ENCODE measurements at regions not wholly inside any gene's neighbourhood (a gene's known extent, or its start where the extent isn't known, plus 50 kb on each side); places are given as distances from the start of the nearest gene placed in this dataset.

GRCh38 chr2:236908439-236909192 is 177.1 kb upstream of the COPS8 start:
- no peaks in the 10 kb centered on the region for H3K9me3 ChIP-seq
- H3K4me3 ChIP-seq, result no peak overlapping the region
- intact Hi-C loops (cut with DNase I), result no loop called here
- H3K27me3 ChIP-seq, result no peaks in the 10 kb centered on the region
- 53 to 57% (median 53%) methylated on average over 16 of the region's 16 CpGs for WGBS, 3 donors
- H3K4me1 ChIP-seq (ENCODE audit: insufficient read depth), result no peaks in the 10 kb centered on the region
- no peak for DNase-seq
- TF ChIP-seq EP300 (IDR thresholded peaks at IDR 0.05) (no peak), POLR2A (IDR thresholded peaks at IDR 0.05) (no peak)
- TF ChIP-seq, protein P1, sequence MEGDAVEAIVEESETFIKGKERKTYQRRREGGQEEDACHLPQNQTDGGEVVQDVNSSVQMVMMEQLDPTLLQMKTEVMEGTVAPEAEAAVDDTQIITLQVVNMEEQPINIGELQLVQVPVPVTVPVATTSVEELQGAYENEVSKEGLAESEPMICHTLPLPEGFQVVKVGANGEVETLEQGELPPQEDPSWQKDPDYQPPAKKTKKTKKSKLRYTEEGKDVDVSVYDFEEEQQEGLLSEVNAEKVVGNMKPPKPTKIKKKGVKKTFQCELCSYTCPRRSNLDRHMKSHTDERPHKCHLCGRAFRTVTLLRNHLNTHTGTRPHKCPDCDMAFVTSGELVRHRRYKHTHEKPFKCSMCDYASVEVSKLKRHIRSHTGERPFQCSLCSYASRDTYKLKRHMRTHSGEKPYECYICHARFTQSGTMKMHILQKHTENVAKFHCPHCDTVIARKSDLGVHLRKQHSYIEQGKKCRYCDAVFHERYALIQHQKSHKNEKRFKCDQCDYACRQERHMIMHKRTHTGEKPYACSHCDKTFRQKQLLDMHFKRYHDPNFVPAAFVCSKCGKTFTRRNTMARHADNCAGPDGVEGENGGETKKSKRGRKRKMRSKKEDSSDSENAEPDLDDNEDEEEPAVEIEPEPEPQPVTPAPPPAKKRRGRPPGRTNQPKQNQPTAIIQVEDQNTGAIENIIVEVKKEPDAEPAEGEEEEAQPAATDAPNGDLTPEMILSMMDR (IDR thresholded peaks at IDR 0.05), result no peak
- no peak overlapping the region for H3K27ac ChIP-seq
- no peaks in the 10 kb centered on the region for H3K36me3 ChIP-seq

GRCh38 chr2:236909193-236909504 is 176.5 kb upstream of the COPS8 start:
- H3K4me1 ChIP-seq (ENCODE audit: insufficient read depth), result no peaks in the 10 kb centered on the region
- no peaks in the 10 kb centered on the region for H3K9me3 ChIP-seq
- H3K27ac ChIP-seq, result no peak overlapping the region
- H3K36me3 ChIP-seq, result no peaks in the 10 kb centered on the region
- DNase-seq, result no peak
- no peaks in the 10 kb centered on the region for H3K27me3 ChIP-seq
- H3K4me3 ChIP-seq, result no peak overlapping the region
- intact Hi-C loops (cut with DNase I), result no loop called here
- TF ChIP-seq EP300 (IDR thresholded peaks at IDR 0.05), result no peak
- TF ChIP-seq POLR2A (IDR thresholded peaks at IDR 0.05), result no peak
- TF ChIP-seq, protein P1 (IDR thresholded peaks at IDR 0.05), result no peak
- 48 to 64% (median 60%) methylated on average over 7 of the region's 7 CpGs for WGBS, 3 donors

DNA sequence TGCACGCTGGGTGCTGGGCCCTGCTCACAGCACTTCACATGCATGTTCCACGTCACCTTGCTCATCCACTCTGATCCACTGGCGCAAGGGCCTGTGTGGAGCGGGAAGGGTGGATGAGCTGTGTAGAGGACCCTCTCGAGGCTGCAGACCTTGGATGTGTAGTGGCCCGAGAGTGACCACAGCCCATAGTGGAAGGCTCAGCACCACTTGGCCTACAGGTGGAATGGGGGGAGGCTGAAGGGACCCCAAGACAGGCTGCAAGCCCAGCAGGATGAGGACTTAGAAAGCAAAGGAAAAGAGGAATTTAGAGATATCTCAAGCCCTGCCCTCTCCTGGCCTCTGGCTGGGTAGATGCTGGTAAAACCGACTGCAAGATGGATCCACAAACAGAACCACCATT is 175.9 kb upstream of the COPS8 start:
- Histone ChIP-seq H3K4me1 (ENCODE audit: insufficient read depth) (no peaks in the 10 kb centered on the region), H3K36me3 (no peaks in the 10 kb centered on the region), H3K4me3 (no peak overlapping the region), H3K27me3 (no peaks in the 10 kb centered on the region), H3K27ac (no peak overlapping the region), H3K9me3 (no peaks in the 10 kb centered on the region)
- 84% methylated on average over 7 of the region's 7 CpGs for WGBS, 3 donors
- TF ChIP-seq, protein P1 (IDR thresholded peaks at IDR 0.05), result no peak
- TF ChIP-seq POLR2A (IDR thresholded peaks at IDR 0.05) (no peak), EP300 (IDR thresholded peaks at IDR 0.05) (no peak)
- DNase-seq, result no peak
- intact Hi-C loops (cut with DNase I), result no loop called here

DNA sequence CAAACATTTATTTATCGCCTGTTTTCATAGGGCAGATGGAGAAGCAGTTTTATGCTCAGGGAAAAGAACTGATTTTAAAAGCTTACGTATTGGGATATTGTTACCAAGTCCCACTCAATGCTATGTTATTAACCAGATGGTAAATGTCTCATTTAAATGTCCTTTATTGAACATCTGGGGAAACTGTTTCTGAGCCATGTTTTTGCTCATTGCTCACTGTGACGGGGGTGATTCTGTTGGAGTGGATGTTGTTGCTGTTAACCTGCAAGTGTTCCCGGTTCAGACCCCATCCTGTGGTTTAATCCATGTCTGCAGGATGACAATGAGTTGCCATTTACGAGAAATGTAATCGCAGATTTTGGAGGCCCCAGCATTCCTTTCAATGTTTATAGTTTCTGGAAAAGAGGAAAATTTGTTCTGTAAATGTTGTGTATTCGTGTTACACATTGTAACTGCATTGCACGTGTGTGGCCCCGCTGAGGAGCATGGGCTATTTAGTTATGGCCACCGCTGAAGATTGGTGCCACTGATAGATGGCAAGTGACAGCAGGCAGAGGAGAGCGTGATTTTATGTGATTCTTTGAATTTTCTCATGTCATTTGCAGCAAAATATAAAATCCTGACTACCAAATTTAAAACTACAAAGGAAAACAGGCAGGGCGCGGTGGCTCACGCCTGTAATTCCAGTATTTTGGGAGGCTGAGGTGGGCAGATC is 174.8 kb upstream of the COPS8 start:
- WGBS, 3 donors, result 45 to 59% (median 48%) methylated on average over 14 of the region's 14 CpGs
- intact Hi-C loops (cut with DNase I), result no loop called here
- TF ChIP-seq POLR2A (IDR thresholded peaks at IDR 0.05) (no peak), EP300 (IDR thresholded peaks at IDR 0.05) (no peak)
- TF ChIP-seq, protein P1 (IDR thresholded peaks at IDR 0.05), result no peak
- H3K9me3 ChIP-seq, result no peaks in the 10 kb centered on the region
- no peak overlapping the region for H3K4me3 ChIP-seq
- H3K36me3 ChIP-seq, result no peaks in the 10 kb centered on the region
- no peak overlapping the region for H3K27ac ChIP-seq
- H3K4me1 ChIP-seq (ENCODE audit: insufficient read depth), result no peaks in the 10 kb centered on the region
- no peaks in the 10 kb centered on the region for H3K27me3 ChIP-seq
- no peak for DNase-seq

All from ovary (tissue), 7 donors.